Fibroblast of pulmonary artery (primary cell): ENCODE measurements at regions not wholly inside any gene's neighbourhood (a gene's known extent, or its start where the extent isn't known, plus 50 kb on each side); places are given as distances from the start of the nearest gene placed in this dataset.
"Not testable (repeated sequence)": the region's sequence is repeated elsewhere in the genome, so short reads cannot be mapped to it uniquely, and the experiment has no call there.

Experiments used
- DNase-seq: peaks from one replicate; pipeline ENCODE4 v3.0.0-alpha.2; 2010; ENCODE audit warnings: low read depth
- H3K4me3 ChIP-seq: replicated peaks from 2 replicates; pipeline ENCODE4 v1.5.1; 2011; ENCODE audit warnings: low read depth, mild to moderate bottlenecking, control low read depth, low read length, moderate library complexity
- CTCF ChIP-seq: IDR thresholded peaks from 2 replicates; pipeline ENCODE4 v1.5.1; 2011; ENCODE audit warnings: mild to moderate bottlenecking, control low read depth, low read length, inconsistent platforms; ENCODE audit errors: missing control alignments

GRCh38 chrX:4550018-4550417 lies 836.6 kb upstream of the PRKX start:
- no peak for TF ChIP-seq CTCF
- H3K4me3 ChIP-seq, result no peak overlapping the region
- DNase-seq, result no peak

GRCh38 chrX:4547213-4547836 lies 833.9 kb upstream of the PRKX start:
- no peak overlapping the region for H3K4me3 ChIP-seq
- DNase-seq, result peak; percentile 45
- TF ChIP-seq CTCF, result peak; percentile 64

GRCh38 chrX:4546178-4546577 lies 832.7 kb upstream of the PRKX start:
- not testable (repeated sequence) for DNase-seq, H3K4me3 ChIP-seq

GRCh38 chrX:4528247-4528646 lies 814.8 kb upstream of the PRKX start:
- DNase-seq, result no peak
- no peak overlapping the region for H3K4me3 ChIP-seq
- no peak for TF ChIP-seq CTCF

DNA sequence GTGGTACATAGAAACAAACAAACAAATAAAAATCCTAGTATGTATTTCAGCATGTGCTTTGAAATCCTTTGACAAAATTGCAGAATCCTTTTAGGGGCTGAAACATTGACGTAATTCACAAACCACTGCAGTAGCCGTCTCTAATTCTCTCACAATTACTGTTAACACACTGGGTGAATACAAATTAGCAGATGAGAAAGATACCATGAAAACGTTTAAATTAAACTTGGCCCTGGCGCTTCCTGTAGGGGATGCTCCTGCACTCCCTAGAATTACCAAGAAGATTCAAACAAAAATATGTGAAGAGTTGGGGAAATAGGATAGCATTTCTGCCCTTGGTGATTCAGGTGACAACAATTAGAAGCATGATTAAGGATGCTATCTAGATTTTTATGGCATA lies 772.5 kb upstream of the PRKX start:
- H3K4me3 ChIP-seq, result no peak overlapping the region
- no peak for TF ChIP-seq CTCF
- no peak for DNase-seq

DNA sequence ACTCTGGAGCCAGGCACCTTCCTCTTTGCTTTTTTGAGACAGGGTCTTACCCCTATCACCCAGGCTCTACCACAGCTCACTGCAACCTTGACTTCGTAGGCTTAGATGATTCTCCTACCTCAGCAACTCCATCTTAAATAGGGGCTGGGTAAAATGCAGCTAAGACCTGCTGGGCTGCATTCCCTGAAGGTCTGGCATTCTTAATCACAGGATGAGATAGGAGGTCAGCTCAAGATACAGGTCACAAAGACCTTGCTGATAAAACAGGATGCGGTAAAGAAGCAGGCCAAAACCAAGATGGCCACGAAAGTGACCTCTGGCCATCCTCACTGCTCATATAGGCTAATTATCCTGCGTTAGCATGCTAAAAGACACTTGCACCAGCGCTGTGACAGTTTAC lies 770.8 kb upstream of the PRKX start:
- DNase-seq, result no peak
- TF ChIP-seq CTCF, result no peak
- no peak overlapping the region for H3K4me3 ChIP-seq

GRCh38 chrX:4451591-4451990 lies 738.1 kb upstream of the PRKX start:
- DNase-seq, result no peak
- TF ChIP-seq CTCF, result no peak
- no peak overlapping the region for H3K4me3 ChIP-seq
